HG03045 (cell line): ENCODE measurements at regions not wholly inside any gene's neighbourhood (a gene's known extent, or its start where the extent isn't known, plus 50 kb on each side); places are given as distances from the start of the nearest gene placed in this dataset.
"Not testable (repeated sequence)": the region's sequence is repeated elsewhere in the genome, so short reads cannot be mapped to it uniquely, and the experiment has no call there.

Source experiments
- ATAC-seq: cut with Tn5 transposase; IDR thresholded peaks from one replicate; pipeline ENCODE4 v1.9.1; 2021; ENCODE audit warnings: mild to moderate bottlenecking, moderate library complexity; ENCODE audit not compliant: unreplicated experiment

GRCh38 chr7:115793958-115794702, 236.4 kb downstream of the TFEC start:
- ATAC-seq, result no peak

GRCh38 chr7:115789901-115790300, 240.7 kb downstream of the TFEC start:
- no peak for ATAC-seq

GRCh38 chr7:115789473-115789872, 241.1 kb downstream of the TFEC start:
- not testable (repeated sequence) for ATAC-seq

GRCh38 chr7:115782696-115783490, 247.7 kb downstream of the TFEC start:
- no peak for ATAC-seq

GRCh38 chr7:115779561-115779960, 251.0 kb downstream of the TFEC start:
- no peak for ATAC-seq

- no peak for ATAC-seq
These were observed 254.6 kb downstream of the TFEC start for GRCh38 chr7:115775981-115776380.

- no peak for ATAC-seq
These were observed 267.2 kb downstream of the TFEC start for GRCh38 chr7:115763347-115763746.

GRCh38 chr7:115758025-115758424, 272.5 kb downstream of the TFEC start:
- no peak for ATAC-seq

- ATAC-seq, result no peak
These were observed 276.3 kb downstream of the TFEC start for GRCh38 chr7:115754226-115754625.

GRCh38 chr7:115749924-115750323, 280.6 kb downstream of the TFEC start:
- no peak for ATAC-seq

GRCh38 chr7:115748123-115748738, 282.3 kb downstream of the TFEC start:
- ATAC-seq, result no peak

- ATAC-seq, result no peak
These were observed 283.4 kb downstream of the TFEC start for GRCh38 chr7:115747174-115747573.

- no peak for ATAC-seq
These were observed 290.5 kb downstream of the TFEC start for GRCh38 chr7:115740043-115740442.

- no peak for ATAC-seq
These were observed 295.9 kb downstream of the TFEC start for GRCh38 chr7:115734641-115735040.

GRCh38 chr7:115731796-115732471, 298.6 kb downstream of the TFEC start:
- ATAC-seq, result no peak

- no peak for ATAC-seq
These were observed 302.0 kb downstream of the TFEC start for GRCh38 chr7:115728518-115728917.

GRCh38 chr7:115724400-115725056, 306.0 kb downstream of the TFEC start:
- no peak for ATAC-seq

GRCh38 chr7:115722302-115722977, 308.1 kb downstream of the TFEC start:
- ATAC-seq, result no peak

GRCh38 chr7:115721293-115722217, 309.0 kb downstream of the TFEC start:
- ATAC-seq, result no peak
